Neuronal stem cell (in vitro differentiated cells): ENCODE measurements at regions not wholly inside any gene's neighbourhood (a gene's known extent, or its start where the extent isn't known, plus 50 kb on each side); places are given as distances from the start of the nearest gene placed in this dataset.
A peak's percentile ranks its signal among the peaks of the same experiment; 100 is the strongest.
"Not testable (repeated sequence)": the region's sequence is repeated elsewhere in the genome, so short reads cannot be mapped to it uniquely, and the experiment has no call there.

Experiments used
- DNase-seq: peaks from one replicate; pipeline ENCODE4 v3.0.0-alpha.2; 2013; ENCODE audit warnings: low spot score
- H2AFZ ChIP-seq: one replicate; pipeline ENCODE4 v1.6.1; 2013; ENCODE audit warnings: mild to moderate bottlenecking, low read length, inconsistent platforms
- H2AK5ac ChIP-seq: 2 replicates; pipeline ENCODE4 v1.6.1; 2013; ENCODE audit warnings: low read depth, mild to moderate bottlenecking, inconsistent platforms, low read length, moderate library complexity, mixed read lengths
- H2BK120ac ChIP-seq: 2 replicates; pipeline ENCODE4 v1.6.1; 2013; ENCODE audit warnings: low read depth, mild to moderate bottlenecking, inconsistent platforms, low read length, moderate library complexity, mixed read lengths
- H2BK12ac ChIP-seq: one replicate; pipeline ENCODE4 v1.6.1; 2013; ENCODE audit warnings: low read length, inconsistent platforms
- H2BK15ac ChIP-seq: 2 replicates; pipeline ENCODE4 v1.6.1; 2013; ENCODE audit warnings: mild to moderate bottlenecking, low read length, inconsistent platforms, mixed read lengths
- H2BK5ac ChIP-seq: one replicate; pipeline ENCODE4 v1.6.1; 2013; ENCODE audit warnings: inconsistent platforms, mild to moderate bottlenecking, low read length, moderate library complexity
- H3K14ac ChIP-seq: one replicate; pipeline ENCODE4 v1.6.1; 2013; ENCODE audit warnings: low read length, inconsistent platforms
- H3K18ac ChIP-seq: 2 replicates; pipeline ENCODE4 v1.6.1; 2013; ENCODE audit warnings: low read length, inconsistent platforms
- H3K23ac ChIP-seq: 2 replicates; pipeline ENCODE4 v1.6.1; 2013; ENCODE audit warnings: low read depth, mild to moderate bottlenecking, mixed read lengths, low read length, inconsistent platforms; ENCODE audit not compliant: poor library complexity
- H3K27ac ChIP-seq: replicated peaks from 3 replicates; pipeline ENCODE4 v1.5.1; 2013; ENCODE audit warnings: low read length, inconsistent platforms
- H3K27me3 ChIP-seq, 3 experiments: 2 replicates each; pipeline ENCODE4 v1.6.1; 2013; ENCODE audit warnings: low read length in 3 of 3, mild to moderate bottlenecking in 2 of 3, inconsistent platforms in 1 of 3, low read depth in 1 of 3, mixed read lengths in 1 of 3, moderate library complexity in 1 of 3; ENCODE audit not compliant: control insufficient read depth in 3 of 3, insufficient read depth in 3 of 3
- H3K36me3 ChIP-seq, 2 donors: replicated peaks in 1 of 2; 2 replicates each; pipeline ENCODE4 v1.6.1; 2013; ENCODE audit warnings: low read length in 2 of 2; ENCODE audit not compliant: control insufficient read depth in 2 of 2, insufficient read depth in 2 of 2
- H3K4ac ChIP-seq: 2 replicates; pipeline ENCODE4 v1.6.1; 2013; ENCODE audit warnings: inconsistent platforms, mild to moderate bottlenecking, low read length, moderate library complexity
- H3K4me1 ChIP-seq, 2 donors: 1 replicate in 1 of 2; 2 replicates in 1 of 2; pipeline ENCODE4 v1.6.1; 2013; ENCODE audit warnings: low read length in 2 of 2, low read depth in 1 of 2; ENCODE audit not compliant: control insufficient read depth in 2 of 2, insufficient read depth in 1 of 2
- H3K4me2 ChIP-seq: one replicate; pipeline ENCODE4 v1.6.1; 2013; ENCODE audit warnings: mild to moderate bottlenecking, low read length, inconsistent platforms; ENCODE audit not compliant: insufficient read depth, poor library complexity, severe bottlenecking
- H3K4me3 ChIP-seq, 2 donors: 2 replicates each; pipeline ENCODE4 v1.5.1; 2013; ENCODE audit warnings: low read length in 2 of 2, mild to moderate bottlenecking in 2 of 2, inconsistent platforms in 1 of 2, moderate library complexity in 1 of 2
- H3K79me1 ChIP-seq: one replicate; pipeline ENCODE4 v1.6.1; 2013; ENCODE audit warnings: low read depth, mild to moderate bottlenecking, inconsistent platforms, low read length, moderate library complexity
- H3K9ac ChIP-seq: one replicate; pipeline ENCODE4 v1.6.1; 2013; ENCODE audit warnings: mild to moderate bottlenecking, low read depth, low read length, inconsistent platforms; ENCODE audit not compliant: poor library complexity
- H3K9me3 ChIP-seq, 2 donors: replicated peaks in 1 of 2; 2 replicates each; pipeline versions ENCODE3 to v1.6.1; 2013; ENCODE audit warnings: low read length in 2 of 2, mild to moderate bottlenecking in 2 of 2, inconsistent platforms in 1 of 2, low read depth in 1 of 2, mixed read lengths in 1 of 2, moderate library complexity in 1 of 2; ENCODE audit not compliant: control insufficient read depth in 2 of 2, insufficient read depth in 1 of 2
- H4K8ac ChIP-seq: one replicate; pipeline ENCODE4 v1.6.1; 2013; ENCODE audit warnings: low read depth, mild to moderate bottlenecking, inconsistent platforms, low read length, moderate library complexity
- H4K91ac ChIP-seq: one replicate; pipeline ENCODE4 v1.6.1; 2013; ENCODE audit warnings: low read length, low read depth, mild to moderate bottlenecking, inconsistent platforms; ENCODE audit not compliant: poor library complexity
- WGBS, 2 donors: extraction: QIAGEN DNeasy Blood & Tissue Kit; methylation state at CpG; one replicate each; pipeline ENCODE4 v1.1.7; 2013; ENCODE audit warnings: missing lambda C conversion rate in 2 of 2, mixed read lengths in 1 of 2; ENCODE audit not compliant: insufficient read length in 2 of 2, insufficient replicate concordance in 1 of 2; ENCODE audit errors: extremely low coverage in 2 of 2; 5-methylcytosine and 5-hydroxymethylcytosine counted together

DNA sequence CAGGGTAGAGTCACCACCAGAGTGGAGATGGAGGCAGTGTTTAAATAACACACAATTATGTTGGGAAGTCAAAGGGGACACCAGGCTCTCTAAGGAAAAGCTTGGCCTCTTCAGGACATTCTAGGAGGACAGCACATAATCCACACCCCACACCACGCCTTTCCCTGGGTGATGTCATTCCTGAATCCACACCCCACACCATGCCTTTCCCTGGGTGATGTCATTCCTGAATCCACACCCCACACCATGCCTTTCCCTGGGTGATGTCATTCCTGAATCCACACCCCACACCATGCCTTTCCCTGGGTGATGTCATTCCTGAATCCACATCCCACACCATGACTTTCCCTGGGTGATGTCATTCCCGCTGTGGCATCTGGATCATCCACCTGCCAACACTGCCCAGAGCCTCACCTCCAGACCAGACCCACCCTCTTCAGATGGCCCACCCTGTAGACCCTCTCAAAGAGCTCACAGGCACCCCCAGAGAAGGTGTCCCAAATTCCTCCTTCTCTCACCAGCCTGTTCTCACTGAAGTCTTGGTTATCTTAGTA lies 541.5 kb upstream of the B3GAT1 start:
- not testable (repeated sequence) for H2BK120ac ChIP-seq, H3K4me3 ChIP-seq, H3K9ac ChIP-seq, H3K4me1 ChIP-seq, H3K27ac ChIP-seq, H2AFZ ChIP-seq, DNase-seq, H3K14ac ChIP-seq, H3K79me1 ChIP-seq, H4K8ac ChIP-seq, H4K91ac ChIP-seq, H3K4ac ChIP-seq, H2BK12ac ChIP-seq, H3K27me3 ChIP-seq, H3K4me2 ChIP-seq, H2BK15ac ChIP-seq, H3K23ac ChIP-seq, H3K9me3 ChIP-seq, H2BK5ac ChIP-seq, H3K36me3 ChIP-seq, H2AK5ac ChIP-seq, H3K18ac ChIP-seq
- no CpG with 5 or more reads among the region's 2 CpGs for WGBS, 2 donors

DNA sequence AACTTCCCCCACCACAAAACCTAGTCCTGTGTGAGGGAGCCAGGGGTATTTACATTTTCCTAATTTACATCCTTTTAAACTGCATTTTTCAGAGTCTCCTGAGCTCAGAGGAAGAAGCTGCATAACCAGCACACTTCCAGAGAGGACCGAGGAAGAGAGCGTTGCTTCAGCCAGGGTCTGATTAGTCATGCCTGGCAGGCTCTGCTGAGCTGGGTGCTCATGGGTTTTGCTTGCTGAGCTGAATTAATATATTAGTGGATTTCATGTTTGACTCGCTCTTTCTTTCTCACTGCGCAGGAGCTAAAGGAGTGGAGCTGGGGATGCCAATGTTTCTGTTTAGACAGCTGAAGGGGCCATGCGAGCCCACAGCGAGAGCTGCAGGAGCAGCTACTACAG lies 539.3 kb upstream of the B3GAT1 start:
- H2BK120ac ChIP-seq: no peak overlapping the region
- H3K4me1 ChIP-seq: peaks cover 0 to 3% of the 10 kb centered on the region in 2 donors
- no peak overlapping the region for H3K4me2 ChIP-seq
- no peak for DNase-seq
- no peak overlapping the region for H3K27ac ChIP-seq
- no peaks in the 10 kb centered on the region for H3K9me3 ChIP-seq
- H2AFZ ChIP-seq: peak overlapping the region; percentile 17
- H3K36me3 ChIP-seq: no peaks in the 10 kb centered on the region
- no peak overlapping the region for H3K14ac ChIP-seq
- WGBS, 2 donors: no CpG with 5 or more reads among the region's 6 CpGs
- no peak overlapping the region for H3K9ac ChIP-seq
- H2BK15ac ChIP-seq: no peak overlapping the region
- no peak overlapping the region for H4K8ac ChIP-seq
- no peak overlapping the region for H2AK5ac ChIP-seq
- H3K27me3 ChIP-seq: no peaks in the 10 kb centered on the region
- no peak overlapping the region for H2BK5ac ChIP-seq
- H3K23ac ChIP-seq: no peak overlapping the region
- H4K91ac ChIP-seq: no peak overlapping the region
- no peaks in the 10 kb centered on the region for H3K79me1 ChIP-seq
- no peak overlapping the region for H3K4me3 ChIP-seq
- H3K4ac ChIP-seq: no peak overlapping the region
- H3K18ac ChIP-seq: no peak overlapping the region
- H2BK12ac ChIP-seq: no peak overlapping the region

DNA sequence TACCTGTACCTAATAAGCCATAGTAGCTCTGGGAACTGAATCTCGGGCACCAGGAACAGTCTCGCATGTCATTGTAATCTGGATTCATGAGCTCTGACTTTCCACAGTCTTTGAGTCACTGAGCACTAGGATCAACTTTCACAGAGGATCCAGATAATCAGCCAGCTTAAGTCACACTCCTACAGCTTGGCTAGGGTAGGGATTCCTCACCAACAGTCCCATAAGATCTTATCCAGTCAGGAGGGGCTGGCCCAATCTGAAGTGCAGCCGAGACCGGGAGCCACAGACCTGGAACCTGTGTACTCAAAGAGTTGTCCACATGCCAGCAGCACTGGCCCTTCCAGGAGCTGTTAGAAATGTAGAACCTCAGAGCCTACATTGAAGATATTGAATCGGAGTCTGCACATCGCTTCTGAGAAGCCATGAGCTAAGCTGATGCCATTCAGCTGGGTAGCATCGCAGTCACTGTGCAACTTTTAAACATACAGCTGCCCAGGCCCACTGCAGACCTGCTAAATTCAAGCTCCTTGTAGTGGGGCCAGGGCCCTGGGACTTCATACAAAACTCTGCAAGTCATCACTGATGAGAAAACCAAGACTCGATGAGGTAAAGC lies 538.8 kb upstream of the B3GAT1 start:
- Histone ChIP-seq H3K4ac (no peak overlapping the region), H3K4me1 (peaks cover 0 to 5% of the 10 kb centered on the region in 2 donors), H3K9me3 (no peaks in the 10 kb centered on the region), H3K14ac (no peak overlapping the region), H3K27me3 (no peaks in the 10 kb centered on the region), H2AK5ac (no peak overlapping the region), H3K23ac (no peak overlapping the region), H4K8ac (no peak overlapping the region), H4K91ac (no peak overlapping the region), H3K4me2 (no peak overlapping the region), H2BK5ac (no peak overlapping the region), H2AFZ (no peak overlapping the region), H2BK15ac (no peak overlapping the region), H3K9ac (no peak overlapping the region), H2BK12ac (no peak overlapping the region), H3K4me3 (no peak overlapping the region), H2BK120ac (no peak overlapping the region), H3K18ac (no peak overlapping the region), H3K36me3 (no peaks in the 10 kb centered on the region), H3K27ac (no peak overlapping the region), H3K79me1 (no peaks in the 10 kb centered on the region)
- no peak for DNase-seq
- WGBS, 2 donors: no CpG with 5 or more reads among the region's 8 CpGs

DNA sequence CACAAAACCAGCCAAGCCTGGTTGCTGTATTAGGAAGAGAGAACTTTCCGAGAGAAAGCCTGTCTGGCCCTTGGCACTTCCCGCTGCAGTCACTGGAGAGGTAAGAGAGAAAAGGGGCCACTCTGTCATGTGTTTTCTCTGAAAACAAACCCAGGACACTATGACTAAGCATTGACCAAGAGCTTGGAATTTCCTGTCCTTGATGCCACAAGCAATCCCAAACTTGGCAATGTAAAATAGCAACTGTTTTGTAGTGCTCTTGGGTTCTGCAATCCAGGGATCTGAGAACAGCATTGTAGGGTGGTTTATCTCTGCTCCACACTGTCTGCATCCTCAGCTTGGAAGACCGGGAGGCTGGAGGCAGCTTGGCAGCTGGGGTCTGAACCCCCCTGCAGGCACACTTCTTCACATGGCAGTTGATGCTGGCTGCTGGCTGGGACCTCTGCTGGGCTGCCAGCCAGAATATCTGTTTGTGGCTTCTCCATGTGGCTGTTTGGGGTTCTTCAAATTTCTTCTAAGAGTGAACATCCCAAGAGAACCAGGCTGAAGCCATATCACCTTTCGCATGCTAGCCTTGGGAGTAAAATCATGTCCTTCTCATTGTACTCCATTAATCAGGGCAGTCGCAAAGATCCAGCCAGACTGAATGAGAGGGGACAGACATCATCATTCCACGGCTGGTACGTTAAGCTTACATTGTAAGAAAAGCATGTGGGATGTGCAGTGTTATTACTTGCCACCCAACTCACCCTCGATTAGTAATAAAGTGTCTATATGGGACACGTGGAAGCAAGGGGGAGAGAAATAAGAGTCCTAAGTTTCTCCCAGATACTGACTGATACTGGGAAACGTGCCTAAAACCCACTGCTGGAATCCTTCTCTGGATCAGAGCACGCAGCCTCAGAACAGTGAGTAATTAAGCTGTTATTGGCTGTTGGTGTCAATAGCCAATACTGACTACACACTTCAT lies 537.4 kb upstream of the B3GAT1 start:
- no peak for DNase-seq
- Histone ChIP-seq H2BK12ac (no peak overlapping the region), H3K4me2 (no peak overlapping the region), H3K9ac (no peak overlapping the region), H3K36me3 (no peaks in the 10 kb centered on the region), H2BK5ac (no peak overlapping the region), H3K4me1 (peaks cover 0 to 5% of the 10 kb centered on the region in 2 donors), H3K27ac (no peak overlapping the region), H3K9me3 (no peaks in the 10 kb centered on the region), H3K4ac (no peak overlapping the region), H2BK120ac (no peak overlapping the region), H2AFZ (no peak overlapping the region), H3K23ac (no peak overlapping the region), H3K4me3 (no peak overlapping the region), H3K79me1 (no peaks in the 10 kb centered on the region), H3K27me3 (no peaks in the 10 kb centered on the region), H4K91ac (no peak overlapping the region), H3K14ac (no peak overlapping the region), H2BK15ac (no peak overlapping the region), H3K18ac (no peak overlapping the region), H4K8ac (no peak overlapping the region), H2AK5ac (no peak overlapping the region)
- WGBS, 2 donors: no CpG with 5 or more reads among the region's 11 CpGs
